Activated CD4-positive, CD25-positive, alpha-beta regulatory T cell treated with anti-CD3 and anti-CD28 coated beads, Interleukin-2, amount 50 U/mL, for 24 hours (primary cell): ENCODE measurements at regions not wholly inside any gene's neighbourhood (a gene's known extent, or its start where the extent isn't known, plus 50 kb on each side); places are given as distances from the start of the nearest gene placed in this dataset.

ENCODE experiments used
- ATAC-seq, 2 donors: fragments of 150-1000 bp; cut with Tn5 transposase; one replicate each; pipeline ENCODE4 v1.10.0; 2021; ENCODE audit warnings: mild to moderate bottlenecking in 1 of 2, moderate library complexity in 1 of 2

DNA sequence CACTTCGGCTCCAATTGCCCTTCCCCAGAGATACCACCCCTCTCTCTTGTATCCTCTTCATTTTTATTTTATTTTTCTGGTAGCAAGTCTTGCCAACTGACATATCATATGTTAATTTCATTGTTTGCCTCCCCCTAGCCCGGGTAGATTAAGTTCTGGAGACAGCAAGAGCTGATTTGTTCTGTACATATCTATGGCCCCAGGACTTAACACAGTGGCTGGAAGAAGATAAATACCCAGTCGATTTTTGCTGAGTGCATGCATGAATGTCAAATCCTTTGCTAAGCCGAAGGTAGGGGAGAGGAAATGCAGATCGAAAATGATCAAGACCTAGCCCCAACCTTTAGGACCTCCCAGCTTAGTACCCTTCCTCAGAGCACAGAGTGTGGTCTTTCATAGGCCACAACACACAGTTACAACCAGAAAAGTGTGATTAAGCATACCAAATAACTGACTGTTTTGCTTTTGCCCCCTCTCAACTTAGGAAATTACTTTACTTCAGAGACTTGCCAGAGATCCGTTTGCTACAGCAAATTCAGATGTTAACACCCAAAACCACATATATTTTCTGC lies 58.7 kb upstream of the KLF3 start:
- no peak for ATAC-seq

DNA sequence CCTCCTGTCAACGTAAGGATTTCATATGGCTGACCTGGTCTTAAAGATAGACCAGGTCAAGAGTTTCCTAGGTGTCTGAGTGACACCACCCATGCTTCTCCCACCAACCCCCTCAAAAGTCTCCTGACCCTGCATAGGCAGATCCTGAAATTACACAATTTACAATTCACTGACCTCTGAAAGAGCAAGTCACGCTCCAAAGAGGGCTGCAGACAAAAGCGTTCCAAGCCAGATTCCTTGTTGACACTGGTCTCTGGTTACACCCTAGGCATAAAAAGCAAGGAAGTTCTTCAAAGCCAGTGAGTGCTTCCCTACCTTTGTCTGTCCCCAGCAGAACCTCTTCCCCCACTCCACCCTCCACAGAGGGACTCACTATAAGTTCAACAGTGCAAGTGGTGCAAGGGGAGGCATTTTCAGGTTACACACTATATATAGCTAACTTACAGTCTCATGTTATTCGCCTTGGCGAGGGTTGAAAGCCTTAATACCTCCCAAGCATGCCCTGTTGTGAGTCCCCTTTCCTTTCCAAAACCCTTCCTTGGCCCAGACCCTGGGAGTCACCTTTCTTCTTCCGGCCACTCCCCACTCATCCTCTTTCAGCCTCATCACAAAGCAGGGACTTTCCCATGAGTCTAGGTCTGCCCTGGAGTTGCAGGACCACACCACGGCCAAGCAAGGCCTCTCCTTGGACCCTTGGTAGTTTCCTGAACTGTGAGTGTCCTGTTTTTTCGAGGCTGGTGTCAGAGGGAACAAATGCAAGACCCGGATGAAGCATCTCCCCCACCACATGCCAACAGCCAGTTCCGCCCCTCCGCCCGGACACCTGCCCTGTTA lies 58.0 kb upstream of the KLF3 start:
- ATAC-seq, result no peak

DNA sequence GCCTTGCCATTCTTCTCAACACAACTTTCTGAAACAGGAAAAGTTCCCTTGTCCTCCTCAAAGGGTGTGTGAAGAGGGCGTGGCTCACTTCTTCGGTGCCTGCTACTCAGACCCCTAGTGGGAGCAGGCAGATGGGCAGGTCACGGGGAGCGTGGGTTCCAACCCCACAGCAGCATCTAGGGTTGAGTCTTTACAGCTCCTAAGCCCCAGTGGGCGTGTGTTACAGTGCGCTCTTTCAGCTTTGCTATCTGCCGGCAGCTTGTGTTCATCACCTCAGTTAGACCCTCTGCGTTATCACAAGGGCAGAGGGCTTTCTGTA lies 57.5 kb upstream of the KLF3 start:
- ATAC-seq, result no peak

GRCh38 chr4:38609614-38610013 lies 54.4 kb upstream of the KLF3 start:
- no peak for ATAC-seq

DNA sequence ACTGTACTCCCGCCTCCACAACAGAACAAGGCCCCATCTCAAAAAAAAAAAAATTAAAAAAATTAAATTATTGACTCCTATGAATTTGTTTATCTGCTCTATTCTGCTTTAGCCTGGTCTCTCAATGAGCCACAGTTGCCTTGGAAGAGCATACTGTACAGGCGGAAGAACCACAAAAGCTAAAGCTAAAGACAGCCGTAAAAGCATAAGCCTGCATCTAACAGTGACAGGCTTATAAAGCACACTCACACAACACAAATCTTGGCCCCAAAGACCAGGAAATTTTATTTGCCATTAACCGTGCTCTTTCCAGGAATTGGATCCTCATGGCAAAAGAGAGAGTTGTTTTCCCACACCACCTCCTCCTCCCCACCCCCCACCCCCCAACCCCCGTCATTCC lies 53.5 kb upstream of the KLF3 start:
- no peak for ATAC-seq

DNA sequence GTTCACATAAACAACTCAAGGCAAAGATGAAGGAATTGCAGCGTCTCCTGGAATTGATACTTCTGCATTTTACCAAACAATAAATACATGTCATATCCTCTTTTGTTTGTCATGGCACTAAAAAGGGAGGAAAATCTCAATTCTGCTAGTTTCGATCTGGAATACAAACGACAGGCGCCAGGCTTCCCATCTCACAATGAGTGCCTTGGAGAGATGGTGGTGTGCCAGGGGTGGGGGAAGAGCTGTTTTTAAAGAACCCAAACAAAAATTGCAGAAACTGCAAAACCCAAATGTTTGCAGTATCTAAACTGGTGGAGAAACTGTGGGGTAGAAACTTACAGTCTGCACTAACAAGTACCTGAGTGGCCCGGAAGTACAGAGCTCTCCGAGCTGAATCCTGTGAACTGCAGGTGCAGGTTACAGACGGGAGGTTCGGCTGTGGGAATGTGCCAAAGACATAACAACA lies 53.0 kb upstream of the KLF3 start:
- ATAC-seq, result no peak

- ATAC-seq, result no peak
Measured at GRCh38 chr4:38611676-38612075, 52.3 kb upstream of the KLF3 start.

DNA sequence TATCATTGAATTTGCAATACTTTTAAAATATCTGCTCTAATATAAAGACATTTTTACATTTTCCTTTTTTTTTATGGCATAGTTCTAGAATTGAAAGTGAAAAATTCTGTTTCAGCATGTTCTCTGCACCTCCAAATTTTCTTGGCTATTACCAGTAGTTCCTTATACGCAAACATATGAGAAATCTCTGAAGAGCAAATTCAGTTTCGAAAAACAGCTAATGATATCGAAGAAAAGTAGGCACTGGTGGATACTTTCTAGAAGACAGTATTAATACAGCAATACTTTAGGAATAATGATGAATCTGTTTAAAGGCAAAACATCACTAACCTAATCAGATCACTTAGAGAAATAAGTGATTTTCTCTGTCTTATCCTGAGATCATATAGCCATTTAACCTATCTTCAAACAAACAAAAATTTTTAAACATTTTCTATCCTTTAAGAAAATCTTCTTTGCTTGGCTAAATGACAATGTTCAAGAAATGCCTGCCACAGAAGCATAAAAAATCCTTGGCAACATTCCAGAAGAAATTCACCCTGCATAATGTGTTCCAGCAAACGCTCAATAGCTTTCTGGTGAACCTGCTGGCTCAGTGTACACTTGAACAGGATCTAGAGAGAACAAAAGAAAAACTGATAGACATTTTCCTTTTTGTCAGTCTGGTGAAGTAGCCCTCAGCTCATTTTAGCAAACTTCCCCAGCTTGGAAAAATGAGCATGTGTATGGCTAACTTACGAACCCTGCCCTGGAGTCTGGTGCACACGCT lies 51.2 kb upstream of the KLF3 start:
- ATAC-seq, result no peak
